GM18508 (cell line): ENCODE measurements at regions not wholly inside any gene's neighbourhood (a gene's known extent, or its start where the extent isn't known, plus 50 kb on each side); places are given as distances from the start of the nearest gene placed in this dataset.
"Not testable (repeated sequence)": the region's sequence is repeated elsewhere in the genome, so short reads cannot be mapped to it uniquely, and the experiment has no call there.

Source experiments
- ATAC-seq: cut with Tn5 transposase; IDR thresholded peaks from one replicate; pipeline ENCODE4 v1.9.1; 2021; ENCODE audit warnings: moderate number of reproducible peaks; ENCODE audit not compliant: insufficient read depth, unreplicated experiment

DNA sequence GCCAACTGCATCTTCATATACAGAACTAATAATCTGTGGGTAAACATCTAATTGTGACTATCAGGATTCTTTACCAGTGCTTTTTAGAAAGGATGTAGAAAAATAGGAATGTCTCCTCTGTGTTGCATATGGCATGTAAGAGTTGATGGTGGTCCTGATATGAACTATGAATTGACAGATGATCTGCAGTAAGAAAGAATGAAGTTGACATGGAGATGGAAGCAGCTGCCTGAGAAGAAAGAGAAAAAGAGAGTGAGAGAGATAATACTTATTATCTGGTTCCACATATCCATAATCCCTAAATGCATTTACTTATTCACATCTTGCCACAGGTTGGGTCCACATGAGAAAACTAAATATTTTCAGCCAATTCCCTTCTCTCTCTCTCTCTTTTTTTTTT lies 1022.9 kb downstream of the SLC6A15 start:
- ATAC-seq, result no peak

DNA sequence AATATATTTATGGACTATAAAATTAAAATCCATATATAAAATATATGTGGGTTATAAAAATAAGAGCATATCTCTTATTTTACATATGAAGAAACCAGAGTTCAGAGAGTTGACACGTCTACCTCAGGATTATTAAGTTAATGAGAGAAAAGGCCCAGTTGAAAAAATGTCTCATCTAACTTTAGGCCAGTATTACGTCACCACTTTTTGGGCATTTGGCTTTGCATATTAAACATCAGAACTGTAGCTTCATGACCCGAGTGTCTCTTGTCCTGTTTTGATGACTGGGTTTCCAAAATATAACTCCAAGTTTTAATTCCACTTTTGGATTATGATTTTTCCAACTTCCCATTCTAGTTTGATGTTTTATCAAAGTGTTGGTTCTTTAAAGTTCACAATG lies 1026.1 kb downstream of the SLC6A15 start:
- no peak for ATAC-seq

DNA sequence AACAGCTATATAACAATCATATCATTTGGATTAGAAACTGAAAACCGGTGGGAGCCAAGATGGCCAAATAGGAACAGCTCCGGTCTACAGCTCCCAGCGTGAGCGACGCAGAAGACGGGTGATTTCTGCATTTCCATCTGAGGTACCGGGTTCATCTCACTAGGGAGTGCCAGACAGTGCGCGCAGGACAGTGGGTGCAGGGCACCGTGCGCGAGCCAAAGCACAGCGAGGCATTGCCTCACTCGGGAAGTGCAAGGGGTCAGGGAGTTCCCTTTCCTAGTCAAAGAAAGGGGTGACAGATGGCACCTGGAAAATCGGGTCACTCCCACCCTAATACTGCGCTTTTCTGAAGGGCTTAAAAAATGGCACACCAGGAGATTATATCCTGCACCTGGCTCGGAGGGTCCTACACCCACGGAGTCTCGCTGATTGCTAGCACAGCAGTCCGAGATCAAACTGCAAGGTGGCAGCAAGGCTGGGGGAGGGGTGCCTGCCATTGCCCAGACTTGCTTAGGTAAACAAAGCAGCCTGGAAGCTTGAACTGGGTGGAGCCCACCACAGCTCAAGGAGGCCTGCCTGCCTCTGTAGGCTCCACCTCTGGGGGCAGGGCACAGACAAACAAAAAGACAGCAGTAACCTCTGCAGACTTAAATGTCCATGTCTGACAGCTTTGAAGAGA lies 1041.5 kb downstream of the SLC6A15 start:
- not testable (repeated sequence) for ATAC-seq

DNA sequence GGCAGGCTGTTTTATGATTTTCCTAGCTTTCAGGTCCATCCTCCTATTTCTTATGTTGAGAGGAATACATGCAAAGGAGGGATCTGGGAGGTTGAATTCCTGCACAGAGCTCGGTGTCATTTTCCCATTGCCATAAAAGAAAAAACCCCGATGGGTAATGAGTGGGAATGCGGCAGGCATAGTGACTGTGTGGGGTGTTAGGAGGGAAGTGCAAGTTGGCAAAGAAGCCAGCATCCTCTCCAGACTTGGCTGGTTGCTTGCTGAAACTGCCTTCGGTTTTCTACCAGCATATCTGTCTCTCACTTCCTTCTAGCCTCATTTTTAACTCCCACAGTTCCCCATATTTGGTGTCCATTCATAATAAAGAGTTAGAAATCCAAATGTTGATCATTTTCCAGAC lies 1046.1 kb downstream of the SLC6A15 start:
- ATAC-seq, result no peak

DNA sequence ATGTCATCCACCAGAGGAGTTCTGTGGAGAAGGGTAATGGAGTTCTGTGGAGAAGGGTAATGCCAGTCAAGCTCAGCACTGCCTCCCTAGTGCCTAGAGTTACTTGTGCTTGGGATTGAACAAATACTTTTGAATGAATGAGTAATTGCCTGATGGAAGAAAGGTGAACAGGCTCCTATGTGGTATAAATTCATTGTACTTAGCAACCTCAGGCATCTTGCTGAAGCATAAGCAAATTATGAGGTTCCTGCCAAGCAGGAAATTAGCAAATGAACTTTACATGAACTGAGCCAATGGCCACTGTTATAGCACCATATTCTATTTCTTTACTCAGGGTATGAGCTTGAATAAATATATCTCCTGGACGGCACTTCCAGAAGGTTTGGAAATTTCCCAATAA lies 1047.2 kb downstream of the SLC6A15 start:
- ATAC-seq, result no peak

DNA sequence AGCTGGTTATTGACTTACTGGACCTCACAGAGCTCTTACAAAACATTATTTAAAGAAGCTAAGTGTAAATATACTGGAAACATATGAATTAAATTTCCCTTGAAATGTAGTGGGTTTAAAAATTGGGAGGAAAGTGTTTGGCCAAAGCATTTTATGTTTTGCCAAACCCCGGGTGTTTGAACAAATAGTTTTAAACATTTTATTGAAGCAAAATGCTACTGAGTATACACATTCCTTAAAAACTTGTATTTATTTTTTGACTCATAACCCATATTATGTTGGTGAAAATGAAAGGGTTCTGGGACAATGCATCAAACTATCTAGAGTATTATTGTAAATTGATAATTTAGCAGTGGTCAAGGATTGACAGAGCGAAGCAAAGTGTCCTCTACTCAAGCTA lies 1048.5 kb downstream of the SLC6A15 start:
- ATAC-seq, result no peak

DNA sequence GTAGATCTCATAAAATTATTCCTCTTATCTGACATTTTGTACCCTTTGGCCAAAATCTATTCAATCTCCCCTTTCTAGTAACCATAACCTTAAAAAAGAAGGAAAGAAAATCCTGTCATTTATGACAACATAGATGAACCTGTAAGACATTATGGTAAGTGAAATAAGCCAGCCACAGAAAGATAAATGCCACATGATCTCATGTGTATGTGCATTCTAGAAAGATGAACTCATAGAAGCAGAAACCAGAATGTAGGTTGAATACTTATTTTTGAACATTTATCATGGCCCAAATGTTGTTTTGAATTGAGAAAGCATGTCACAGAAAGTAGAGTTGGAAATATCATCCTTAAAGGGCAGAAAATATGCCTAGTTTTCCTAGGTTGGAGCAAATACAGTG lies 1053.6 kb downstream of the SLC6A15 start:
- no peak for ATAC-seq

DNA sequence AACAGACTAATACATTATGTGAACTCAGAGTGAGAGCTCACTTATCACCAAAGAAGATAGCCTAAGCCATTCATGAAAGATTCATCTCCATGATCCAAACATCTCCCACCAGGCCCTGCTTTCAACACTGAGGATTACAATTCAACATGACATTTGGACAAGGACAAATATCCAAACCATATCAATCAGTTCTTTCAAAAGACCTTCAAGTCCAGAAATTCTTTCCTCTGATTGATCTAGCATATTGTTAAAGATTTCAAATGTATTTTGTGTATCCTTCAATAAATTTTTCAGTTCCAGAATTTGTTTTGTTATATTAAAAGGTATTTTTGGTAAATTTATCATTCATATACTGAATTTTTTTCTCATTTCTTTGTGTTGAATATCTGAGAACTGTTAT lies 1055.8 kb downstream of the SLC6A15 start:
- no peak for ATAC-seq

DNA sequence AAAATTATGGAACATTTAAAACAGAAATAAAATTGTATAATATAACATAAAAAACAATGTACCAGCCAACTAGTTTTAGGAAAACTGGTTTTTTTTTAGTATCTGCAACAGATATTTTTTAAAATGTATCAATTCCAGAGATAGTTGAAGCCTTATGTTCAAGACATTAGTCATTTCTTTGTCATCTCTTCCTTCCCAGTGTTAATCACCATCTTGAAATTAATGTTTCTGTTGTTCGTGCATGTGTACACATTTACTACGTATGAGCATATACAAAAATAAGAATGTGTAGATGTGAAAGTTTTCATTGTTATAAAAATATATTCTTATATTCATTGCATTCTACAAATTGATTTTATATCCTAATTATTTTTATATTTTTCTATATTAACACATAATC lies 1062.1 kb downstream of the SLC6A15 start:
- ATAC-seq, result no peak

DNA sequence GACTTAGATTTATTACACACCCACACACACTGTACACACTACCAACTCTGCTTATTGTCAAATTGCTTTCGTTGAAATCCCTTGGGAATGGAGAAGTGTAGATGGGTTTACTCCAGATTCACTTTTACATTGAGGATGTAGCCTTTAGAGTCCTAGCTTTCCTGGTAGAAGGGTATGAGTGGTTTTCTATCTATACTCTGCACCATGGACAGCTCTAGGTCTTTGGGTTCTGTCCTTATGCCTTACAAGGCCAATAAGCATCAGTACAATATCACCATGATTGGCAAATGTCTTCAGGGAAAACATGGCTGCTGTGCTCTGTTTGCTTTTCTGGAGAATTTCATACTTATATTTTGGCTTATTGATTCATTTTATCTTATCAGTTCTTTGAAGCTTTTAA lies 1063.9 kb downstream of the SLC6A15 start:
- ATAC-seq, result no peak

DNA sequence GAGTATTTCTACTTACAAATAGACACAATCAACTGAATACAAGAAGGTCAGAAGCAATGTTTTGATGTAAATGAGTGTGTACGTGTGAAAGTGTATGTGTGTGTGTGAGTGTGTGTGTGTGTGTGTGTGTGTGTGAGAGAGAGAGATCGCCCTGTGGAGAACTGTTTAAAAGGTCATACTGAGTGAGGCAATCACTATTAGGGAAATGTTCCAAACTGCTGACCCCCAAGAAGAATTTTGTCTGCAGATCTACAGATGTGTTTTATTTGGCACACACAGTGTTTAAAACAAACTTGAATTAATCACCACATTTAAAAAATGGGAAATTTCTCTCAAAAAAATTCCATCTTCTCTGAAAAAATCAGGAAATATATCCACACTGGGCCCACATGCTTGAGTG lies 1069.1 kb downstream of the SLC6A15 start:
- ATAC-seq, result no peak

DNA sequence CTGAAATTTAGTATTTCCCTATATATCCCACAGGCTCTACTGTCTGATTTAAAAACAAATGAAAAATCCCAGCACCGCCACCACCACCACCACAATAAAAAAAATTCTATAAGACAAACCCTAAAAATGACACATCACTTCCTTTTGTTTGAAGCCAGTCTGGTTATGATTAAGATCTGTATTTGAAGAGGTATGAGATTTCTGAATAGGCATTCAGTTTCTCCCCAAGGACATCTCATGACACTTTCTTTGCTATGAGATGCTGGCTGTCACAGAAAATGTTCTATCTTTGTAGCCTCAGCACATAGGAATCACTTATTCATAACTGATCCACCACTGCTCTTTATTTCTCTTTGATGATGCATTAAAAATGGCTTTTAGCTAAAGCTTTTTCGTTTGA lies 1071.0 kb downstream of the SLC6A15 start:
- ATAC-seq, result no peak

DNA sequence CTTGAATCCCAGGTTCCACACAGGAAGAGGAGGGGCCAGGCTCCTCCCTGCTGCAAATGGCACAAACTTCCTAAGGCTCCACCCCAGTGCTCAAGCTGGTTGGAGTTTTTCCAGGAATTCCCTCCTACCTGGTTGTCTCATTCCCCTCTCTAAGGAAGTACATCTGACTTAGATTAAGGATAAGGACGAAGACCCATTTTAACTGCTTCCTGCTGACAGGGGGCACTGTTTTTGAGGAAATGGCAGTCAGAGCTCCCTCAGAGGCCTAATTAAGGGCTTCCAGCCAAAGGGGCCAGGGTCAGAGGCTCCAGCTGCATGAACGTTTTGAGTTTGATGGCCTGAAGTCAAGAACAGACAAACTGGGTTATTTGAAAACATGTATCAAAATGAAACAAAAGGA lies 1084.7 kb downstream of the SLC6A15 start:
- ATAC-seq, result no peak

DNA sequence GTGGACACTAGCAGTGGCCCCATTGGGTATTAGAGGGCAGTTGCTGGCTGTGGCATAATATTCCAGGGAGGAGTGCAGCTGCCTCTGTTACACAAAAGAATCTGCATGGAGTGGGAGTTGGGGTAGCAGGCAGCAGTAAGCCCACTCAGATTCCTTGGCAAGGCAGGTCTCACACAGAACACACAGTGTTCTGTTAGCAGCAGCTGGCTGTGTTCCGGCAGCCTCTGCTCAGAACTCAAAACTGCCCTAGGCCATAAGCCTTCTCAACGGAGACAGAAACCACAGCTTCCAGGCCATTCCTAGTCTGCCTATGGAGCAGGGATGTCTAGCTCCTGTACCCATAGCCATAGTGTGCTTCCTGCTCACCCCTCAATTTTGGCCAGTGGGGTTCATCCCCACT lies 1085.4 kb downstream of the SLC6A15 start:
- ATAC-seq, result no peak

DNA sequence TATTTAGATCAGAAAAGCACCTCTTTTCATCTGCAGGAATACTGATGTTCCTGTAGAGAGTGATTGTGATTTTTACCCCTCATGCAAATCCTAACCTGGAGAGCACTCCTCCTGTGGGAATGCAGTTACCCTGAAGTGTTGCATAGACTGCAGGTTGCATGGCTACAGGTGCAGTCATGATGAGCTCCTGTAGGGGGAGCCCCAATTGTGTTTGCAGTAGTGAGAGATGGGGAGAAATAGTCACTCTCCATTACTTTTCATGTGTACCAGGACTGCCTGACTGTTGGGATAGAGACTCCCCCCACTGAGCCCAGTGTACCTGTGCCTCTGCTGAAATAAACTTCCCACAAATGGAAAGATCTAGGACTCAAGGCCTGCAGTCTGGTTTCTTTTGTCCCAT lies 1086.5 kb downstream of the SLC6A15 start:
- no peak for ATAC-seq

DNA sequence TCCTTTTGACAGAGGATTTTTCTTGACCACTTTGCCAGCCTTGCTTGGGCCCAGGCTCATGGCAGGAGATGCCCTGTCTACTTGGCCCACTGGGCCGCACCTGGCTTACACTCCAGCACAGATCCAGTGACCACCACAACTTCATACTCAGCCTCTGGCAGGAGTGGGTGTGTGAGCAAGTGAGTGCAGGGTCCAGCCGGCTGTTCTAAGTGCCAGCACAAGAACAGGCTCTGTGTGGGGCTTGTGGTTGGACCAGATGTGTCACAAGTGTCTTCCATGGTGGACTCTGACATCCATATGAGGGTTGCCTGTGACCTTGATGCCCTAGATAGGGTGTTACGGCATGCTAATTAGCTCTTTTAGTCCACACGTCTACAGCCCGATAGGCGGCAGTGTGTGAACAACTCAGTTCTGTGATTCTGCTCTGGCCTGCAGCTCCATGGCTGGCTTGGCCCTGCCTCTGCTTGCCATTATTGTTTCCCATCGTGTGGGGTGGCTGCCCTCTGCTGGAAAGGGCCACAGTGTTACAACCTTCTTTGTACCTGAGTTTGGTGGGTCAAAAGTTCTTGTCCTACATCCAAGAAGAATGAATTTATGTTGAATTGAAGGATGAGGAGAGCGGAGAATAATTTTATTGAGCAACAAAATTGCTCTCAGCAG lies 1089.1 kb downstream of the SLC6A15 start:
- peak; percentile 97 for ATAC-seq

DNA sequence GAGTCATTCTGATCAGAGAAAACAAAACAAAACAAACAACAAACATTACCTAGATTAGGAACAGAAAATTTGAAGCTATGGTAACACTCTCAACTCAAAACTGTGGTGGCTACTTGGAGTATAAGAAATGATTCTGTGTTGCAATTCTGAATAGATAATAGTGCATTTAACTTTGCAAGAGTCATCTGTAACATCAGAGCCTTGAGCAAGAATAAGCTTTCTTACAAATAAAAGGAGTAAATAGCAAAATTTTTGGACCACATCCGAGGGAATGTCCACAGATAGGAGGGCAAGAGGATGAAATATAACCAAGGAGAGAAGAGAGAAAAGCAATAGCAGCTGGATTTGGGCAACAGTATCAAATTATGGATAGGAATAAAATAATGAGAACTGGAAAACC lies 1090.6 kb downstream of the SLC6A15 start:
- no peak for ATAC-seq

DNA sequence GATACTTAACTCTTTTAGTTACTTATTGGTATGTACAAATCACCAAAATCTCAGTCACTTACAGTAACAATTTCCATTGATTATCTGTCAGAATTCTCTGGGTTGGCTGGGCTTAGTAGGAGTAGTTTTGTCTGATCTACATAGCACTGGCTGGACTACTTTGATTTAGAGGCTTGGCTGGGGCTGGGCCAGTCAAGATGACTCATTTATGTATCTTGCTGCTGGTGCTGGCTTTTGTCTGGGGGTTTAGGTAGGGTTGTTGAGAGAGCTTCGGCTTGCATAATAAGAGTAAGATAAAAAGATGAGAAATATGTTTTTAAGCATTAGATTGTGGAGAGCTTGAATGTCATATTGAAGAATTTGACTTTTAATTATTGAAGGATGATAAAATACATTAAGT lies 1093.7 kb downstream of the SLC6A15 start:
- ATAC-seq, result no peak

DNA sequence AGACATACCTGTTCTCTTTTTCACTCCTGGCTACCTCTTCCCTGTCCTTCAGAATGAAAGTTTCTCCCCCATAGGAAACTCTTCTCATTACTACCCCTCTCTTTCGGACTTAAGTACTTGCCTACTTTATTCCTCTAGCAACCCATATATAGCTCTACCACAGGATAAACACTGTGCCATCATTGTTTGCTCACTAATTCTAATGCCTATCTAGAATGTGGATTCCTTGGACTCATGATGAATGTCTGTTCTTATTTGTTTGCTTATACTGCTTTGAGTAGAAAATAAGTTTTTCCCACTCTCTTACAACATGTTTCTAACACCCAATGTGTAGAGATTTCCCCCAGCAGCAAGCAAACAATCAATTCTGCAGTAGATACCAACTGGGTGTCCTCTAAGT lies 1094.9 kb downstream of the SLC6A15 start:
- no peak for ATAC-seq

DNA sequence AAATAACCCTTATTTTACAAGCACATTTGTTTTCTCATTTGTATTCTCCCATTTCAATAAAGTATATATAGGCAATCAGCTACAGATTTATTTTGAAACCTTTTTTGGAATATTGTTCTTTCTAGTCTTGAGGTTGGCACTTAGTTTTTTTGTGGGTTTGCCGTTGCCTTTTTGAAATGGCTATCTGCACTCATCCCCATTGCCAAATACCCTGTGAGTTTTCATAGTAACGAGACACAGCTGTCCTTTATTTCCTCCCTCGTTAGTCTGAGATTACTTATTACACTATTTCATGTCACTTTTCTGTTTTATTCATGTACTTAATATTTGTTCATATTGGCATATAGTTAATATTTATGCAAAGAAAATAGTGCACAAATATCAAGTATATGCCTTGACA lies 1104.0 kb downstream of the SLC6A15 start:
- no peak for ATAC-seq

DNA sequence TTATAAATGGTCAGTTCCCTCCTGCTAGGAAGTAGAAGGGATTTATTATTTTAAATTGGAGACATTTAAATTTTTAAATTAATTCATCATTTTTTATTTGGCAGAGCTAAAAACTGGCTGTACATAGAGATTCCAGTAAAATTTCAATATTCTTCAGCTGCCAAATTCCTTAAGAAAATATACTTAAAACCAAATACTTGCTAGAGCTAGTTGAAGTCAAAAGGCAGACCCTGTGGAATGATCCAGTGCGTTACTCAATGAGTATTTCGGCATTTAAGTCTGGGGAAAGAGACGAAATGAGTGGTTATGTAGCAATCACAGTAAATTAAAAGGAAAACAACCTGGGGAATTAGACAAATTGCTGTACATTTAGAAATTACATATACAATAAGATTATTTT lies 1104.7 kb downstream of the SLC6A15 start:
- ATAC-seq, result no peak

DNA sequence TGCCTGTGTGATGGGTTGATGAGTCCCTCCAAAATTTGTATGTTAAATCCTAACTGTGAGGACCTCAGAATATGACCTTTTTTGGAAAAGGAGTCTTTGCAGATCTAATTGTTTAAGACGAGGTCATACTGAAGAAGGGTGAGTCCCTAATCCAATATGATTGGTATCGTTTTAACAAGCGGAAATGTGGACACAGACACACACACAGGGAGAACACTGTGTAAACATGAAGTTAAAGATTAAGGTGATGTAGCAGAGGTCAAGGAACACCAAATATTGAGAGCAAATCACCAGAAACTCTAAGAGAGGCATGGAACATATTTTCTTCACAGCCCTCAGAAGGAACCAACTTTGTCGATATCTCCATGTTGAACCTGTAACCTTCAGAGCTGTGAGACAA lies 1106.7 kb downstream of the SLC6A15 start:
- ATAC-seq, result no peak
